GM12891 (cell line): ENCODE measurements at regions not wholly inside any gene's neighbourhood (a gene's known extent, or its start where the extent isn't known, plus 50 kb on each side); places are given as distances from the start of the nearest gene placed in this dataset.

ENCODE experiments used
- DNase-seq: peaks from one replicate; pipeline ENCODE4 v3.0.0; 2011; ENCODE audit warnings: low spot score; ENCODE audit not compliant: insufficient read length
- FAIRE-seq: peaks from 2 replicates; lab custom pipeline; 2011; peaks lifted over from hg19 to GRCh38; lab: Jason Lieb, UNC
- PAX5 ChIP-seq: IDR thresholded peaks from 2 replicates; pipeline ENCODE4 v1.6.1; 2011; ENCODE audit warnings: low read length, moderate library complexity, mild to moderate bottlenecking; ENCODE audit not compliant: insufficient read depth, severe bottlenecking
- POLR2A ChIP-seq: IDR thresholded peaks from 2 replicates; pipeline ENCODE4 v1.6.1; 2011; ENCODE audit warnings: low read depth, low read length, control low read depth
- POLR2AphosphoS5 ChIP-seq: IDR thresholded peaks from 2 replicates; pipeline ENCODE4 v1.6.1; 2011; ENCODE audit warnings: low read depth, low read length, control low read depth
- POU2F2 ChIP-seq: IDR thresholded peaks from 2 replicates; pipeline ENCODE4 v1.6.1; 2011; ENCODE audit warnings: low read depth, mild to moderate bottlenecking, control low read depth, low read length, moderate library complexity
- SPI1 ChIP-seq: IDR thresholded peaks from 2 replicates; pipeline ENCODE4 v1.6.1; 2011; ENCODE audit warnings: low read depth, low read length, control low read depth
- TAF1 ChIP-seq: IDR thresholded peaks from 2 replicates; pipeline ENCODE4 v1.6.1; 2011; ENCODE audit warnings: low read depth, low read length, control low read depth

DNA sequence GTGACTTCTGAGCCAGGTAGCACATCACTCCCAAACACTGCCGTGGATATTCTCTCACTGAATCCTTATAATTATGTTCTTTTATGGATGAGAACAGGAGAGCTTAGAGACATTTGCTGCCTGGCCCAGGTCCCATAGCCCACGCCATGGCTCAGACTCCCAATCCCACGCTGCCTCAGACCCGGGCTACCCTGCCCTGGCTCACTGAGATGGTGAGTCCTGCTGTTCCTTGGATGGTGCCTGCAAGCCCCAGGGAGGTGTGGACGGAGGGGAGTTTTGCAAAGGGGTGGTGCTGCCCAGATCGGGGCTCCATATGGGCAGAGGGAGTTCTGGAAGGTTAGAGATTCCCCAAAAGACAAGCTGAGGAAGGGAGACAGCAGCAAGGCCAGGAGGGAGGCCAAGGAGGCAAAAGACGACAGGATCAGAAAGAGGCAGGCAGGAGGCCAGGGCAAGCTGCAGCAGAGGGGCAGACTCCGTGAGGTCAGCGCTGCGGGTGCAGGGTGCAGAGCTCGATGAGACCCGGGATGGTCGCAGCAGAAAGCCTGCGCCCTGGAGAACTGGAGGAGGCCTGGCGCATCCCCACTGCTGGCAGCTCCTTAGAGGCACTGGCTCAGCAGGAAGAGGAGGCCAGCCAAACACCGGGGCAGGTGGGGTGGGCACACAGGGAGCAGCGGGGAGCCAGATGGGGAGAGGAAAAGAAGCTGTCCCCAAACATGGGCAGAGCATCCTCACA is 95.7 kb upstream of the ALDH1A3 start:
- no peak for FAIRE-seq
- no peak for TF ChIP-seq POLR2A
- TF ChIP-seq POU2F2, result no peak
- TF ChIP-seq TAF1, result no peak
- no peak for TF ChIP-seq SPI1
- TF ChIP-seq PAX5, result no peak
- TF ChIP-seq POLR2AphosphoS5, result no peak

DNA sequence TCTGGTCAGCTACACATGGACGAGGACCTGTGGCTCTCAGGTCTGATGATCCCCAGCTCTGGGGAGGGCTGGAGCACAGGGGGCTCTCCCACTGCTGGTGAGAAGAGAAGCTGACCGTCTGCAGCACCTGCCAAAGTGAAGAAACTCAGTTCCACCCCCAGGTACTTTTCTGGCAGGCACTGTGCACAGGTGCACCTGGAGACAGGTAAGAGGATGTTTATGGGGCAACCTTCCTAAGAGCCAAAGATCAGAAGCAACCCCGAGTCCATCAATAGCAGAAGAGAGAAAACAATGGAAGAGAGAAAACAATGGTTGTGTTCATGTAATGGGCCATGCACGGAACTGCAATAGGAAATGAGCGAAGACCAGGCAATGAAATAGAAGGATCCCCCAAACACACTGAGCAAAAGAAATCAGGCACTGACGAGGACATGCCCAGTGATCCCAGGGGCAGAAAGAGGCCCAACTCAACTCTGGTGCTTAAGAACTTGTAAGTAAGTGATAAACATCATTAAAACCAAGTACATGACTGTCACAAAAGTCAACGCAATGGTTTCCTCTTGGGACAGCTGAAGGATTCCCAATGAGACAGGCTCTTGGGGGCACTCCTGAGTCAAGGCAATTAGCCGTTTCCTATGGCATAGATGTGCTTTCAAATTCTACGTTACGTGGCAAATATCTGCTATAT is 95.0 kb upstream of the ALDH1A3 start:
- FAIRE-seq (no peak), DNase-seq (no peak)
- no peak for TF ChIP-seq POLR2A

More for the DNA sequence above, 95.7 kb upstream of the ALDH1A3 start:
- no peak for DNase-seq

DNA sequence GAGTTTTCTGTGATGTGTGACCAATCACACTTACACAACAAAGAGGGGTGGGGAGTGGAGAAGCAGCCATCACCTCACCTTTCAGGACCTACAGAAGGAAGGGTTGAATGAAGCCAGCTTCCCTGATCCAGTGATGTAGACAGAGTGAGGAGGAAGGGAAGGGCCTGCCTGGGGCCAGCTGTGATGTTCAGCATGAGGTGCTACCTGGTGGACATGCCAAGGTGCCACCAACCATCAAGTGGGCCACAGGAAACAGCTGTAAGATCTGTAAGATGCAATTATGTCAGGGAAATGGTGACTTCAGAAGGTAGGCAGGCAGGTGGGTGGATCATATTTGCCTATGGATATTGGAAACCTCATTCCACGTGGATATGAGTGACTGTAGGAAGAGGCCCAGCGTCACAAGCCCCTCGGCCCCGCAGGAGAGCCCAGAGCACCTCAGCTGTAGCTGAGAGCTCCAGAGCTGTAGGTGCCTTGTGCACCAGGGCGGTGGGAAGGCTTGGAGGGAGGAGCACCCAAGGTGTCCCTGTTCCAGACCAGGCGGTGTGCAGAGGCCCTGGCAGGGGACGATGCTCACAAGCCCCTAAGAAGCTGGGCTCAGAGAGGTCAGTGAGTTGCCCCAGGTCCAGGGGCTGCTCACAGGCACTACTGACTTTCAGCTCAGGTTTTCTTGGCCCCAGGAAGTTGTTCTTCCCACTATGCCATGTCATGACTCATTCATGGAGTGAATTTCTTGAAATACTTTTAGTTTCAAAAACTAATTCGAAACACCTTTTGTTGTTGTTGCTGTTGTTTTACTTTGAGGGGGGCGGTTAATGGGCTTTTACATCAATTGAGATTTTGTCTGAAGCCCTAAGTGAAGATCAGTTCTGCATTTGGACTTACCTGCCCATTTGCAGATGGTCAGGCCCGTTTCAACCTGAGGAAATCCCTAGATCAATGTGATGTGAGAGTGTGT is 94.2 kb upstream of the ALDH1A3 start:
- FAIRE-seq, result no peak

DNA sequence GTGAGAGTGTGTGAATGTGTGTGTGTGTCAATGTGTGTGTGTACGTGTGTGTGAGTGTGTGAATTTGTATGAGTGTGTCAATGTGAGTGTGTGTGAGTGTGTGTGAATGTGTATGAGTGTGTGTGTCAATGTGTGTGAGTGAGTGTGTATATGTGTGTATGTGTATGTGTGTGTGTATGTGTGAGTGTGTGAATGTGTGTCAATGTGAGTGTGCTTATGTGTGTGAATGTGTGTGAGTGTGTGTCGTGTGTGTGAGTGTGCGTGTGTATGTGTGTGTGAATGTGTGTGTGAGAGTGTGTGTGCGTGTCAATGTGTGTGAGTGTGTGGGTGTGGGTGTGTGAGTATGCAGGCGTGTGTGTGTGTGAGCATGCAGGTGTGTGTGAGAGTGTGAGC is 93.5 kb upstream of the ALDH1A3 start:
- FAIRE-seq (peak; percentile 74), DNase-seq (no peak)
- TF ChIP-seq POU2F2 (0 out of 2 replicates have a peak, but pooled peaks have one; percentile 22), PAX5 (no peak)

More for the DNA sequence above, 94.2 kb upstream of the ALDH1A3 start:
- no peak for DNase-seq
- TF ChIP-seq POLR2A (no peak), POU2F2 (no peak), TAF1 (no peak), PAX5 (no peak), POLR2AphosphoS5 (no peak)

DNA sequence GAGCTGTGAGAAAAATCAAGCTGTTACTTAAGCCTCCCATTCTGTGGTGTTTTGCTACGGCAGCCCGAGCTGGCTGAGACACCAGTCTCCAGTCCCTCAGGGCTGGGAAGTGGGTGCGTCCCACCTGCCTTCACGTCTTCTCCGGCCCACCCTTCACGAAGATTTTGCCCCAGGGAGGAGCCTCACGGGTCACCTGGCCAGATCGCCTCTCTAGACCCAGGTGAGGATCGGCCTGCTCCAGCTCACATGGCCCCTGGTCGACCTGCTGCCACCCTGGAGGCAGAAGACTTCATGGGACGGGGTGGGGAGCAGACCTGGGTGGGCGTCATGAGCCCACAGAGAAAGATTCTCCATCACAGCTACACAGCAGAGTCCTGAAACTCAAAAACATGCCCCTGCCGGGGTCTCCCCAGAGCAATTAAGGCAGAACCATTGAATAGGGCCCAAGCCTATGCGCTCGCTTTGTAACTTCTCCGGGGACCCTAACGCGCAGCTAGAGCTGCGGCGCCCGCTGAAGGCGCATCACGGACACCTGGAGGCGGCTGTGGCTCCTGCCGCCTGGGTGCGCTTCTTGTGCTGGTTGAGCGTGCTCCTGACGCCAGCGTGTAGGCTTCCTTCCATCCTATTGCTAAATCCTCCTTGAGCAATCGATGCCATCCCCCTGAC is 92.6 kb upstream of the ALDH1A3 start:
- no peak for FAIRE-seq
- DNase-seq, result no peak
- TF ChIP-seq SPI1, result no peak
- TF ChIP-seq TAF1, result no peak
- TF ChIP-seq POLR2AphosphoS5, result no peak
- TF ChIP-seq POU2F2, result no peak
- no peak for TF ChIP-seq POLR2A
- no peak for TF ChIP-seq PAX5

DNA sequence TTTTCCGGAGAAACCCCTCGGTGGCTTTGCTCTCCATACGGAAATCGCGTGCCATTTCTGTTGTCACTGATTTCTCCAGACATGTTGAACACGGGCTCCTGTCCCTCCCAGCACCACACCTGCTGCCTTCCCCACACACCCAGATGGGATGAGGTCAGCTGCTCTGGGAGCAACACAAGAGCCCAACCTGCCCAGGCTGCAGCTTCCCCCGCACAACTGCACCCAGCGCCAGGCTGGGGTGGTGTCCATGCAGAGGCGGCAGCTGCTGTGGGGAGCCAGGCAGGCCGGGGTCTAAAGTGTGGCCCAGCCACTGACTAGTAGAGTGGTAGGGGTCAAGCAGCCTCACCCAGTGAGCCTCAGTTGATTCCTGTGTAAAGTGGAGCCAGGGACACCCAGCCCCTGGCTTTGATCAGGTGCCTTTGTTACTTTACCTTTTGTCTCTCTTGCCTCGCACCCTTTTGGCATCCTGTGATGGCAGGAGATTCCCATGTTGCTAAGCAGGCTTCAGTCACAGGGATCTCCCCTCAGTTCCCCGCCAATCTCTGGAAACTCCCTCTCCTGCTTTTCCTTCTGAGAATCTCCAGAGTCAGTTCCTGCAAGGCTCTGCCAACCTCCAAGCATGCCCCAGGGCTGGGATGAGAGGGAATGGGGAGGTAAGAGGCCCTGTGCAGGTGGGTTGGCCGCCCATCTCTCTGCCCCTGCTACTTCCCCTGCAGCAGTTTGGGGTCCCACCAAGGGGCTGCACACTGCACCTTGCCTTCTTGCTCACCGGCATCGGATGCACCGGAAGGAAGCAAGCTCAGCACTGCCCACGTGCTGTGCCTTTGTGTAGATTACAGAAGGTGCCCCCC is 91.8 kb upstream of the ALDH1A3 start:
- TF ChIP-seq PAX5, result no peak
- TF ChIP-seq POU2F2, result no peak
- no peak for TF ChIP-seq POLR2A
- no peak for TF ChIP-seq POLR2AphosphoS5
- no peak for TF ChIP-seq SPI1
- no peak for TF ChIP-seq TAF1
- FAIRE-seq, result no peak

DNA sequence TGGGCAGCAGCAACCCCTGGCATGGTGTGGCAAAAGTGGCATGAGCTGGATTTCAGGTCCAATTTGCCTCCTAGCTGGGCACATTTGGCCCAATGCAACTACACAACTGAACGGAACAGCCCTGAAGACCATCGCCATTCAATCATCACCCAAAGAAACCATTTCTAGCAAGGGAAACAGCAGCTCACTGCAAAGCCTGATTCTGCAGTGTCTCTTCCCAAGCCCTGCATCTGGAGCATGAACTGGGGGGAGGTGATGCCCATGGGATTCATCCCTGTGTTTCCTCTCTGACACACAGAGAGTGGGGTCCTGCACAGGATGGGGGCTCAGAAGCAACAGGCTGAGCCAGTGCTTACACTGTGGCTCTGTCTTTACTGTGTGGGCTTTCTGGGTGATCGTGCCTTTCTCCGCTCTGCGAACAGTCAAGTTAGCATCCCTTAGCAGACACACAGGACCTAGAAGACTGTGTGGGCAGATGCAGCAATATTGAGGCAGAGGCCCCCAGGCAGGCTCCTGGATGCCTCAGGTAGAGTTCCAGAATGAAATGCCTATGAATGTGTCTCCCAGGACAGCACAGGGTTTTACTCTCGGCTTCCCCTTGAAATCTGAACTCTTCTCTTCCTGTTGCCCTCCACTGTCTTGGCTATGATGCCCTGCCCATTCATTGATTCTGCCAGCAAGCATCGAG is 91.1 kb upstream of the ALDH1A3 start:
- TF ChIP-seq SPI1, result no peak
- TF ChIP-seq TAF1, result no peak
- no peak for TF ChIP-seq POLR2A
- TF ChIP-seq POU2F2, result no peak
- TF ChIP-seq PAX5, result no peak
- no peak for TF ChIP-seq POLR2AphosphoS5
- no peak for FAIRE-seq
- no peak for DNase-seq

More for the DNA sequence above, 91.8 kb upstream of the ALDH1A3 start:
- DNase-seq, result no peak

DNA sequence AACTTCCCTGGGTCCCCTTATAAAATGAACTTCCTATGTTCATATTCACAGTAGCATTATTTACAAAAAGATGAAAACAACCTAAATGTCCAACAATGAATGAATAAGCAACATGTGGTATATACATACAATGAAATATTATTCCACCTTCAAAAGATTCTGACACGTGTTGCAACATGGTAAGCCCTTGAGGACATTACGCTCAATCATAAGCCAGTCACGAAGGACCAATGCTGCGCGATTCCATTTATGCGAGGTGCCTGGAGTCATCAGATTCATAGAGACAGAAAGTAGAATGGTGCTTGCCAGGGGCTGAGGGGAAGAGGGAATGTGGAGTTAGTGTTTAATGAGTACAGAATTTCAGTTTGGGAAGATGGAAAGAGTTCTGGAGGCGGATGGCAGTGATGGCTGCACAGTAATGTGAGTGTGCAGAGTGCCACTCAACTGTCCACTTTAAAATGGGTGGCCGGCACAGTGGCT is 88.8 kb upstream of the ALDH1A3 start:
- DNase-seq (no peak), FAIRE-seq (no peak)
- TF ChIP-seq SPI1, result no peak
- no peak for TF ChIP-seq POU2F2
- TF ChIP-seq POLR2AphosphoS5, result no peak
- no peak for TF ChIP-seq PAX5
- no peak for TF ChIP-seq POLR2A
- no peak for TF ChIP-seq TAF1
